Epithelial cell of proximal tubule (primary cell): ENCODE measurements at regions not wholly inside any gene's neighbourhood (a gene's known extent, or its start where the extent isn't known, plus 50 kb on each side); places are given as distances from the start of the nearest gene placed in this dataset.

ENCODE experiments used
- DNase-seq: peaks from one replicate; pipeline ENCODE4 v3.0.0-alpha.2; 2011; ENCODE audit warnings: low read depth
- H3K4me3 ChIP-seq: 2 replicates; pipeline ENCODE4 v1.5.1; 2011; ENCODE audit warnings: low read depth, mild to moderate bottlenecking, low read length
- TF ChIP-seq, protein P1 (sequence below): conservative IDR thresholded peaks from 2 replicates; pipeline ENCODE4 v1.5.1; 2012; ENCODE audit warnings: low read depth, mild to moderate bottlenecking, low read length

DNA sequence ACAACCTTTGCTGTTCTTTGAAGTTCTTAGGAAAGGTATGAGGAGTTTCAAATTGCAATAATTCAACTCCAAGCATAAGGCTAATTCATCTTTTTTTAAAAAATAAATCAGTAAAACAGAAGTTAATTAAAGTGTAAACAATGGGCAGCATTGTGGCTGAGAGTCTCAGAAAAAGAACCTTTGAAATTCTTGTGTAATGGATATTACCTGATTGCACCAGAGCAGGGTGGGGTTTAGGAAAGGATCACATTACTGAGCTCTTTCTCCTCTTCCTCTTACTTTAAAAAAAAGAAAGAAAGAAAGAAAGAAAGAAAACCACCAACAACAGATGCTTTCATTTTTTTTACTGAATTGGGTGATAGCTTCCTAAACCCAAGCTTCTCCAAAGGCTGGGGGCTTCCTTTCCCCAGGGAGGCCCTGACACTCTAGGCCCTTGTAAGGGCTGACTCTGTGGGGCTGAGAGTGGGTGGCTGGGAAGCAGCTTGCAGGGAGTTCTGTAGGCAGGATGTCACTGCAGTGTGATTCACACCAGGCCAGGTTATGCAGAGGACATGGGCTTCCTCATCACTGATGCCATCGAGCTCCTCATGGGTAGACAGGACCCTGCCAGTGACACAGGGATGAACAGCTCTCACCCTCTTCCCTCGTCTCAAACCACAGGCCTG is 564.5 kb downstream of the FGF9 start:
- TF ChIP-seq, protein P1, sequence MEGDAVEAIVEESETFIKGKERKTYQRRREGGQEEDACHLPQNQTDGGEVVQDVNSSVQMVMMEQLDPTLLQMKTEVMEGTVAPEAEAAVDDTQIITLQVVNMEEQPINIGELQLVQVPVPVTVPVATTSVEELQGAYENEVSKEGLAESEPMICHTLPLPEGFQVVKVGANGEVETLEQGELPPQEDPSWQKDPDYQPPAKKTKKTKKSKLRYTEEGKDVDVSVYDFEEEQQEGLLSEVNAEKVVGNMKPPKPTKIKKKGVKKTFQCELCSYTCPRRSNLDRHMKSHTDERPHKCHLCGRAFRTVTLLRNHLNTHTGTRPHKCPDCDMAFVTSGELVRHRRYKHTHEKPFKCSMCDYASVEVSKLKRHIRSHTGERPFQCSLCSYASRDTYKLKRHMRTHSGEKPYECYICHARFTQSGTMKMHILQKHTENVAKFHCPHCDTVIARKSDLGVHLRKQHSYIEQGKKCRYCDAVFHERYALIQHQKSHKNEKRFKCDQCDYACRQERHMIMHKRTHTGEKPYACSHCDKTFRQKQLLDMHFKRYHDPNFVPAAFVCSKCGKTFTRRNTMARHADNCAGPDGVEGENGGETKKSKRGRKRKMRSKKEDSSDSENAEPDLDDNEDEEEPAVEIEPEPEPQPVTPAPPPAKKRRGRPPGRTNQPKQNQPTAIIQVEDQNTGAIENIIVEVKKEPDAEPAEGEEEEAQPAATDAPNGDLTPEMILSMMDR: no peak
- H3K4me3 ChIP-seq: no peak overlapping the region
- DNase-seq: no peak

DNA sequence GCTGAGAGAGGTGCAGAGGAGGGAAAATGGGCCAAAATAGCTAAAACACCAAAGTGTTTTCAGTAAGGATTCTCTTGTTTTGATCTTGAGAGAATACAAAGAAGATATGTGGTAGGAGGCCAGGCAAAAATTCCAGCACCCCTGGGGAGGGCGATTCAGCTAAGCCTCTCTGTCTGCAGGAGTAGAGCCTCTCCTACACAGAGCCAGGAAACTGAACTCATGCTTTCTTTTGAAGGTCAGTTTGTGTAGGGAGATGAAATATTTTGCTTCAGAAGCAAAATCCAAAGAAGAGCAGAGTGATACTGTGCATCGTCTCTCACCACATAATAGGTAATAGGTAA is 565.0 kb downstream of the FGF9 start:
- H3K4me3 ChIP-seq: no peak overlapping the region
- no peak for DNase-seq
- TF ChIP-seq, protein P1: no peak

DNA sequence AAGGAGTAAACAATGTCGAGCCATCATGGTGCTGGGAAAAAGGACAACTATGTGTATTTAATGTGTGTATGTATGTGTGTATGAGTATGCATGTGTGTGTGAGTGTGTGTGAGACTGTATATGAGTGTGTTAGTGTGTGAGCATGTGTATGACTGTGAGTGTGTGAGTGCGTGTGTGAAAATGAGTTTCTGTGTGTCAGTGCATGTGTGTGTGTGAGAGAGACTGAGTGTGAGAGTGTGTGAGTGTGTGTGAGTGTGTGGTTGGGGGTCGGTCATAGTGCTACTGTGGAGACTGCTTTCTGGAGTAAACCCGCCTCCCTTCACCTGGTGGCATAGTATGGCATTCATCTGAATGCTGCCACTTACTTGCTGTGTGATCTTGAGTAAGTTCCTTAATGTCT is 567.4 kb downstream of the FGF9 start:
- TF ChIP-seq, protein P1: no peak
- DNase-seq: no peak
- H3K4me3 ChIP-seq: no peak overlapping the region

DNA sequence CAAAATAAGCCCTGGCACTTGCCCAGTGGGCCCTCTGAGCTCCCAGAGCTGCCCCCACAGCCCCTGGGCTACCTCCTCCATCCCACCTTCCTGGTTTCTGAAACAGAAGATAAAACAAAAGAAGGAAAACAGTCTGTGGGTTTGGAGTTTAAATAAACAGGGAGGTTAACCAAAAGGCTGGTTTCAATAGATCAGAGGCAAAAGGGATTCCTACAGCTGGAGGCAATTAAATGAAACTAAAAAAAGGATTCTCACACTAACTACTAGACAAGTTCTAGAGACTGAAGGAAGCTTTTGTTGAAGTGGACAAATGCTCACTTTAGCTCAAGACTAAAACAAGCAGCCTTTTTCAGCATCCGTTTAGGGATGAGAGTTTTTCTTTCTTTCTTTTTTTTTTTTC is 569.8 kb downstream of the FGF9 start:
- TF ChIP-seq, protein P1: no peak
- no peak overlapping the region for H3K4me3 ChIP-seq
- DNase-seq: no peak

DNA sequence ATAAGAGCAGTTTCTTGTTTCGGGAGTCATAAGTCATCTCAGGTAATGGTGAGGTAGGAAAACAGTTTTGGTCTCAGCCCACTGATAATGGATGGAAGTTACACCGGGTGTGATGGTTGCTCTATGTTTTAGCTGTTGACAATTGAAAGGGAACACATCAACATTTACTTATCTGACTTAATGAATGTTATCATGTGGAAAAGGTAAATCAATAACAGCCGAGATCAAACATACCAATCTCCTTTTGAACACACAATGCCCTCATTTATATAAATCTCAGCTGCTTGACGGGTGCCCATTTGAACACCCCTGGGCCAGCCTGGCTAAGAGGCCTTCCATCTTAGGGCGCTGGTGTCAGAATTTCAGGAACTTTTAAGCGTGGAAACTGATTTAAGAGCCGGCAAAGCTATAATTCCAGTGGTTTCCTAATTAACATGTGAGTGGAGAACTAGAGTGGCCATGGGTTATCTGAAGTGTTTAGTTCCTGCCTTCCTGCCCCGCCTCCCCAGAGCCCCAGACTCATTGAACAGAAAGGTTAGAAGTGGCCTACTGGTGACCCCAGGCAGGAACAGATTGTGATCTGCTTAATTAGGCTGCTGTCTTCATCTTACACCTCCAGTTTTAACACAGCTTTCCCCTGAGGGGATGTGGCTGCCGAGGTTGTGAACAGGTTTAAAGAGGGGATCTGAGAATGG is 572.7 kb downstream of the FGF9 start:
- TF ChIP-seq, protein P1: no peak
- DNase-seq: no peak
- H3K4me3 ChIP-seq: no peak overlapping the region

GRCh38 chr13:22252281-22252830 is 581.5 kb downstream of the FGF9 start:
- DNase-seq: no peak
- no peak overlapping the region for H3K4me3 ChIP-seq
- TF ChIP-seq, protein P1: no peak
